ENCODE measurements at regions not wholly inside any gene's neighbourhood (a gene's known extent, or its start where the extent isn't known, plus 50 kb on each side); places are given as distances from the start of the nearest gene placed in this dataset.

DNA sequence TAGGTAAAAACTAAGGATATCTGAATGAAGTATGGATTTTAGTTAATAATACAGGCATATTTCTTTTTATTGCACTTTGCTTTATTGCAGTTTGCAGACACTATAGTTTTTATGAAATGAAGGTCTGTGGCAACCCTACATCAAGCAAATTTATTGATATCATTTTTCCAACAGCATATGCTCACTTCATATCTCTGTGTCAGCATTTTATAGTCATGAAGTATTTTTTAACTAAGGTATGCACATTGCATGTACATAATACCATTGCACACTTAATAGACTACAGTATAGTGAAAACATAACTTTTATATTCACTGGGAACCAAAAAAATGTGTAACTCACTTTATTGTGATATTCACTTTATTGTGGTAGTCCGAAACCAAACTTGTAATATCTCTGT is 236.3 kb downstream of the SUCLA2 start:
- ChIA-PET POLR2A (no interaction called here), CTCF (no interaction called here)
- Mint-ChIP-seq H3K4me1 (ENCODE audit: low read depth) (no peaks in the 10 kb centered on the region), H3K9me3 (peaks cover under 1% of the 10 kb centered on the region), H3K27ac (no peak overlapping the region), H3K36me3 (ENCODE audit: low read depth) (no peaks in the 10 kb centered on the region), H3K27me3 (peaks cover 10% of the 10 kb centered on the region), H3K4me3 (no peak overlapping the region)
- TF ChIP-seq, protein P1, sequence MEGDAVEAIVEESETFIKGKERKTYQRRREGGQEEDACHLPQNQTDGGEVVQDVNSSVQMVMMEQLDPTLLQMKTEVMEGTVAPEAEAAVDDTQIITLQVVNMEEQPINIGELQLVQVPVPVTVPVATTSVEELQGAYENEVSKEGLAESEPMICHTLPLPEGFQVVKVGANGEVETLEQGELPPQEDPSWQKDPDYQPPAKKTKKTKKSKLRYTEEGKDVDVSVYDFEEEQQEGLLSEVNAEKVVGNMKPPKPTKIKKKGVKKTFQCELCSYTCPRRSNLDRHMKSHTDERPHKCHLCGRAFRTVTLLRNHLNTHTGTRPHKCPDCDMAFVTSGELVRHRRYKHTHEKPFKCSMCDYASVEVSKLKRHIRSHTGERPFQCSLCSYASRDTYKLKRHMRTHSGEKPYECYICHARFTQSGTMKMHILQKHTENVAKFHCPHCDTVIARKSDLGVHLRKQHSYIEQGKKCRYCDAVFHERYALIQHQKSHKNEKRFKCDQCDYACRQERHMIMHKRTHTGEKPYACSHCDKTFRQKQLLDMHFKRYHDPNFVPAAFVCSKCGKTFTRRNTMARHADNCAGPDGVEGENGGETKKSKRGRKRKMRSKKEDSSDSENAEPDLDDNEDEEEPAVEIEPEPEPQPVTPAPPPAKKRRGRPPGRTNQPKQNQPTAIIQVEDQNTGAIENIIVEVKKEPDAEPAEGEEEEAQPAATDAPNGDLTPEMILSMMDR (IDR thresholded peaks at IDR 0.05), result no peak
- DNase-seq, result no peak
- no peak overlapping the region for H3K27ac ChIP-seq (ENCODE audit: low read depth in 1 of 2, low read length in 2 of 2)
- no peaks in the 10 kb centered on the region for H3K9me3 ChIP-seq (ENCODE audit: control insufficient read depth in 1 of 2, insufficient read depth in 1 of 2, low read length in 2 of 2)
- H3K36me3 ChIP-seq (ENCODE audit: insufficient read depth, low read length), result no peaks in the 10 kb centered on the region
- no peak overlapping the region for H3K4me3 ChIP-seq (ENCODE audit: low read length)
- intact Hi-C loops (cut with DNase I, micrococcal nuclease), result no loop called here
- no peaks in the 10 kb centered on the region for H3K4me1 ChIP-seq (ENCODE audit: insufficient read depth, low read length)
- ATAC-seq (ENCODE audit: poor library complexity), result no peak
- H3K27me3 ChIP-seq (ENCODE audit: control insufficient read depth in 1 of 2, insufficient read depth in 2 of 2, low read length in 2 of 2), result no peaks in the 10 kb centered on the region

DNA sequence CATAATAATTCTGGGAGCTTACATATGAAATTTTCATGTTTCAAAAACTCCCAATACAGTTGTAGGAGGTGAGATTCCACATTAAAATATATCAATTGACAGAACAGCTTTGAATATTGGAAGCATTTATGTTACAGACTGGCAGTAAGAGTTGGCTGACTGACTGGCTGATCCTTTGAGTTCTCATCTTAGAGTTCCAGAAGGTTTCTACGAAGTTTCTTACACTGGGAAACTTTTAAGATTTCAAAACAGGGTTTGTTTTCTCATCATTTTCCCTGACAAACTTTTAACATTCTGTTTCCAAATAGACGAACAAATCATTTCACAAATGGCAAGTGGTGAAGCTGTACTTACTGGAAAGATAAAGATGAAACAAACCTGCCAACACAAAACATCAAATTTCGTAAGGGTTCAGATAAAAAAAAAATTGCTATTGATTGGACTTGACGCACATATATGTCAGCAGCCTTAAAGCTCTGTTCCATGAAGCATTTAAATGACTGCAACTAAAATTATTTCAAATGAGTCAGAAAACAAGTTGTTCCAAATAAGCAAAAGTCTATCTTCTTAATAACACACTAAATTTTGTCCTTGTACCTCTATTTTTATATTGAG is 243.5 kb downstream of the SUCLA2 start:
- Histone ChIP-seq H3K9me3 (ENCODE audit: control insufficient read depth in 1 of 2, insufficient read depth in 1 of 2, low read length in 2 of 2) (no peaks in the 10 kb centered on the region), H3K27me3 (ENCODE audit: control insufficient read depth in 1 of 2, insufficient read depth in 2 of 2, low read length in 2 of 2) (no peaks in the 10 kb centered on the region), H3K4me3 (ENCODE audit: low read length) (no peak overlapping the region), H3K4me1 (ENCODE audit: insufficient read depth, low read length) (no peaks in the 10 kb centered on the region), H3K36me3 (ENCODE audit: insufficient read depth, low read length) (no peaks in the 10 kb centered on the region), H3K27ac (ENCODE audit: low read depth in 1 of 2, low read length in 2 of 2) (no peak overlapping the region)
- Mint-ChIP-seq H3K4me3 (no peak overlapping the region), H3K27ac (no peak overlapping the region), H3K9me3 (peaks cover 3% of the 10 kb centered on the region), H3K4me1 (ENCODE audit: low read depth) (no peaks in the 10 kb centered on the region), H3K27me3 (peaks cover 3% of the 10 kb centered on the region), H3K36me3 (ENCODE audit: low read depth) (no peaks in the 10 kb centered on the region)
- CTCF ChIA-PET, result no interaction called here
- intact Hi-C loops (cut with DNase I, micrococcal nuclease), result no loop called here
- ATAC-seq (ENCODE audit: poor library complexity) (no peak), DNase-seq (no peak)
- POLR2A ChIA-PET, result no interaction called here
- TF ChIP-seq, protein P1 (IDR thresholded peaks at IDR 0.05), result no peak

DNA sequence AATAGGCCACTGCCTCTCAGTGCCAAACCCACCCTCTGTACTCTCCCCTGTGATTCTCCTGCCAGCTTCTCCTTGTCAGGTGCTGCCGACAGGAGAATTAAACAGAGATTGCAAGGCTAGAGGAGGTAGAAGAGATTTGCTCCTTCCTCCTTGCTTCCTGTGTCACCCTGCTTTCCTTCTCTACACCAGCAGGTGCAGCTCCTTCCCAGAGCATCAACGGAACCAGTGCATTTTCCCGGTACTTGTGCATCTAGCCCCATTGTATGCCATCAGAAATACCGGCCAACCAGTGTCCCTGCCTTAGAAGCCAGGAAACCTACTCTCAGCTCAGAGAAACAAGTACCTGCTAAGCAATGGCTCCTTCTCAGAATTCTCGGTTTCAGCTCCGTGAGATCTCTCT is 253.2 kb downstream of the SUCLA2 start:
- intact Hi-C loops (cut with DNase I, micrococcal nuclease), result no loop called here
- H3K27me3 ChIP-seq (ENCODE audit: control insufficient read depth in 1 of 2, insufficient read depth in 2 of 2, low read length in 2 of 2), result no peaks in the 10 kb centered on the region
- no peaks in the 10 kb centered on the region for H3K36me3 ChIP-seq (ENCODE audit: insufficient read depth, low read length)
- H3K27ac ChIP-seq (ENCODE audit: low read depth in 1 of 2, low read length in 2 of 2), result no peak overlapping the region
- DNase-seq (no peak), ATAC-seq (ENCODE audit: poor library complexity) (no peak)
- H3K9me3 ChIP-seq (ENCODE audit: control insufficient read depth in 1 of 2, insufficient read depth in 1 of 2, low read length in 2 of 2), result peaks cover 0 to 8% of the 10 kb centered on the region in 2 experiments
- no peaks in the 10 kb centered on the region for H3K4me1 ChIP-seq (ENCODE audit: insufficient read depth, low read length)
- no peaks in the 10 kb centered on the region for H3K9me3 Mint-ChIP-seq
- no peaks in the 10 kb centered on the region for H3K36me3 Mint-ChIP-seq (ENCODE audit: low read depth)
- no peak overlapping the region for H3K4me3 ChIP-seq (ENCODE audit: low read length)
- POLR2A ChIA-PET, result no interaction called here
- CTCF ChIA-PET, result no interaction called here
- no peak overlapping the region for H3K4me3 Mint-ChIP-seq
- no peak overlapping the region for H3K27ac Mint-ChIP-seq
- no peaks in the 10 kb centered on the region for H3K4me1 Mint-ChIP-seq (ENCODE audit: low read depth)
- peaks cover 6% of the 10 kb centered on the region for H3K27me3 Mint-ChIP-seq
- TF ChIP-seq, protein P1 (IDR thresholded peaks at IDR 0.05), result no peak
